OCI-LY3 (cell line): ENCODE measurements at regions not wholly inside any gene's neighbourhood (a gene's known extent, or its start where the extent isn't known, plus 50 kb on each side); places are given as distances from the start of the nearest gene placed in this dataset.

Source experiments
- H2AFZ ChIP-seq: fragments of 200-600, 300-600 bp; shearing (Covaris generic); 2 replicates; pipeline ENCODE4 v1.6.0; 2014; ENCODE audit warnings: antibody characterized with exemption, low read depth, low read length
- H3K27ac ChIP-seq: fragments of 200-600, 300-600 bp; sonication (generic); 2 replicates; pipeline ENCODE4 v1.5.1; 2014; ENCODE audit warnings: mild to moderate bottlenecking, low read length, moderate library complexity, mixed read lengths
- H3K27me3 ChIP-seq: fragments of 200-600, 300-600 bp; sonication (generic); 2 replicates; pipeline ENCODE4 v1.6.1; 2014; ENCODE audit warnings: low read depth, low read length, mixed read lengths
- H3K36me3 ChIP-seq: fragments of 200-600, 300-600 bp; sonication (generic); replicated peaks from 2 replicates; pipeline ENCODE3; 2014; ENCODE audit warnings: low read depth, low read length, mixed read lengths
- H3K4me1 ChIP-seq: fragments of 300-600, 200-600 bp; sonication (generic); 2 replicates; pipeline ENCODE4 v1.6.1; 2014; ENCODE audit warnings: low read length, mixed read lengths
- H3K4me2 ChIP-seq: fragments of 200-600, 300-600 bp; sonication (generic); 2 replicates; pipeline ENCODE4 v1.6.1; 2014; ENCODE audit warnings: low read length, mixed read lengths
- H3K4me3 ChIP-seq: fragments of 300-600, 200-600 bp; sonication (generic); 2 replicates; pipeline ENCODE4 v1.5.1; 2014; ENCODE audit warnings: antibody characterized with exemption, mild to moderate bottlenecking, low read length, moderate library complexity
- H3K79me2 ChIP-seq: fragments of 300-600, 200-600 bp; shearing (Covaris generic); 2 replicates; pipeline ENCODE4 v1.6.1; 2014; ENCODE audit warnings: mild to moderate bottlenecking, low read length, mixed read lengths
- H3K9ac ChIP-seq: fragments of 300-600, 200-600 bp; shearing (Covaris generic); 2 replicates; pipeline ENCODE4 v1.6.0; 2014; ENCODE audit warnings: mild to moderate bottlenecking, low read length, moderate library complexity
- H3K9me3 ChIP-seq: fragments of 200-600, 300-600 bp; shearing (Covaris generic); 2 replicates; pipeline ENCODE4 v1.6.1; 2014; ENCODE audit warnings: low read length, mixed read lengths; ENCODE audit not compliant: insufficient read depth
- H4K20me1 ChIP-seq: fragments of 200-600, 300-600 bp; sonication (generic); 2 replicates; pipeline ENCODE4 v1.6.1; 2016; ENCODE audit warnings: low read length, mixed read lengths; ENCODE audit not compliant: insufficient read depth
- EZH2phosphoT487 ChIP-seq: fragments of 200-600 bp; shearing (Covaris generic); IDR thresholded peaks from 2 replicates; pipeline ENCODE4 v1.6.1; 2018; ENCODE audit warnings: antibody characterized with exemption, mixed run types, low read depth
- TF ChIP-seq, protein P1 (sequence below): fragments of 200-600, 300-600 bp; sonication (generic); IDR thresholded peaks from 2 replicates; pipeline ENCODE4 v1.5.1; 2014; ENCODE audit warnings: antibody characterized with exemption, low read length, low read depth

- TF ChIP-seq EZH2phosphoT487, result no peak
- H3K27ac ChIP-seq, result no peak overlapping the region
- no peaks in the 10 kb centered on the region for H4K20me1 ChIP-seq
These were observed 289.7 kb downstream of the UTRN start for GRCh38 chr6:144574796-144575195.

GRCh38 chr6:144575327-144575726, 290.2 kb downstream of the UTRN start:
- Histone ChIP-seq H3K9me3 (no peaks in the 10 kb centered on the region), H3K4me1 (no peaks in the 10 kb centered on the region), H3K36me3 (no peaks in the 10 kb centered on the region), H3K79me2 (no peaks in the 10 kb centered on the region), H3K27ac (no peak overlapping the region), H3K4me2 (no peak overlapping the region), H4K20me1 (no peaks in the 10 kb centered on the region), H2AFZ (no peak overlapping the region), H3K4me3 (no peak overlapping the region), H3K9ac (no peak overlapping the region), H3K27me3 (no peaks in the 10 kb centered on the region)
- TF ChIP-seq, protein P1, sequence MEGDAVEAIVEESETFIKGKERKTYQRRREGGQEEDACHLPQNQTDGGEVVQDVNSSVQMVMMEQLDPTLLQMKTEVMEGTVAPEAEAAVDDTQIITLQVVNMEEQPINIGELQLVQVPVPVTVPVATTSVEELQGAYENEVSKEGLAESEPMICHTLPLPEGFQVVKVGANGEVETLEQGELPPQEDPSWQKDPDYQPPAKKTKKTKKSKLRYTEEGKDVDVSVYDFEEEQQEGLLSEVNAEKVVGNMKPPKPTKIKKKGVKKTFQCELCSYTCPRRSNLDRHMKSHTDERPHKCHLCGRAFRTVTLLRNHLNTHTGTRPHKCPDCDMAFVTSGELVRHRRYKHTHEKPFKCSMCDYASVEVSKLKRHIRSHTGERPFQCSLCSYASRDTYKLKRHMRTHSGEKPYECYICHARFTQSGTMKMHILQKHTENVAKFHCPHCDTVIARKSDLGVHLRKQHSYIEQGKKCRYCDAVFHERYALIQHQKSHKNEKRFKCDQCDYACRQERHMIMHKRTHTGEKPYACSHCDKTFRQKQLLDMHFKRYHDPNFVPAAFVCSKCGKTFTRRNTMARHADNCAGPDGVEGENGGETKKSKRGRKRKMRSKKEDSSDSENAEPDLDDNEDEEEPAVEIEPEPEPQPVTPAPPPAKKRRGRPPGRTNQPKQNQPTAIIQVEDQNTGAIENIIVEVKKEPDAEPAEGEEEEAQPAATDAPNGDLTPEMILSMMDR, result no peak
- TF ChIP-seq EZH2phosphoT487, result no peak

More at GRCh38 chr6:144574796-144575195, 289.7 kb downstream of the UTRN start:
- H3K4me2 ChIP-seq, result no peak overlapping the region
- no peak overlapping the region for H3K9ac ChIP-seq
- no peak overlapping the region for H2AFZ ChIP-seq
- no peak overlapping the region for H3K4me3 ChIP-seq
- no peaks in the 10 kb centered on the region for H3K79me2 ChIP-seq
- no peaks in the 10 kb centered on the region for H3K27me3 ChIP-seq
- H3K9me3 ChIP-seq, result no peaks in the 10 kb centered on the region
- no peaks in the 10 kb centered on the region for H3K4me1 ChIP-seq
- no peaks in the 10 kb centered on the region for H3K36me3 ChIP-seq

GRCh38 chr6:144576871-144577270, 291.7 kb downstream of the UTRN start:
- Histone ChIP-seq H4K20me1 (no peaks in the 10 kb centered on the region), H3K9ac (no peak overlapping the region), H3K36me3 (no peaks in the 10 kb centered on the region), H3K4me2 (no peak overlapping the region), H3K79me2 (no peaks in the 10 kb centered on the region), H3K27me3 (peaks cover 1% of the 10 kb centered on the region), H2AFZ (no peak overlapping the region), H3K4me1 (no peaks in the 10 kb centered on the region), H3K27ac (no peak overlapping the region), H3K9me3 (no peaks in the 10 kb centered on the region), H3K4me3 (no peak overlapping the region)
- TF ChIP-seq, protein P1, result no peak
- no peak for TF ChIP-seq EZH2phosphoT487

GRCh38 chr6:144578385-144579350, 293.5 kb downstream of the UTRN start:
- H3K27ac ChIP-seq, result no peak overlapping the region
- H3K36me3 ChIP-seq, result no peaks in the 10 kb centered on the region
- no peak overlapping the region for H3K4me2 ChIP-seq
- H4K20me1 ChIP-seq, result no peaks in the 10 kb centered on the region
- H2AFZ ChIP-seq, result no peak overlapping the region
- no peaks in the 10 kb centered on the region for H3K79me2 ChIP-seq
- H3K9ac ChIP-seq, result no peak overlapping the region
- TF ChIP-seq, protein P1, result no peak
- no peak for TF ChIP-seq EZH2phosphoT487
- H3K4me1 ChIP-seq, result peaks cover 5% of the 10 kb centered on the region; the same call in 1 of the 2 replicates
- no peaks in the 10 kb centered on the region for H3K9me3 ChIP-seq
- H3K4me3 ChIP-seq, result no peak overlapping the region
- H3K27me3 ChIP-seq, result peaks cover 16% of the 10 kb centered on the region
